GF-D8 (cell line): ENCODE measurements at regions not wholly inside any gene's neighbourhood (a gene's known extent, or its start where the extent isn't known, plus 50 kb on each side); places are given as distances from the start of the nearest gene placed in this dataset.

Experiments used
- DNase-seq: peaks from one replicate; lab custom pipeline; 2025; lab: John Stamatoyannopoulos, UW

GRCh38 chr13:105787632-105788031, 747.8 kb downstream of the EFNB2 start:
- no peak for DNase-seq

- no peak for DNase-seq
These were observed 750.0 kb downstream of the EFNB2 start for GRCh38 chr13:105785436-105785835.

GRCh38 chr13:105783261-105783660, 752.2 kb downstream of the EFNB2 start:
- no peak for DNase-seq

- DNase-seq: no peak
These were observed 757.3 kb downstream of the EFNB2 start for GRCh38 chr13:105778196-105778595.

GRCh38 chr13:105774739-105775460, 760.6 kb downstream of the EFNB2 start:
- DNase-seq: no peak

- DNase-seq: no peak
These were observed 761.5 kb downstream of the EFNB2 start for GRCh38 chr13:105773863-105774538.

GRCh38 chr13:105773241-105773640, 762.2 kb downstream of the EFNB2 start:
- no peak for DNase-seq

GRCh38 chr13:105764486-105764885, 771.0 kb downstream of the EFNB2 start:
- DNase-seq: no peak

- no peak for DNase-seq
These were observed 771.6 kb downstream of the EFNB2 start for GRCh38 chr13:105763851-105764250.

- no peak for DNase-seq
These were observed 773.4 kb downstream of the EFNB2 start for GRCh38 chr13:105762096-105762495.

- no peak for DNase-seq
These were observed 776.3 kb downstream of the EFNB2 start for GRCh38 chr13:105758918-105759860.

GRCh38 chr13:105740739-105741138, 794.7 kb downstream of the EFNB2 start:
- no peak for DNase-seq

GRCh38 chr13:105737688-105738087, 797.8 kb downstream of the EFNB2 start:
- no peak for DNase-seq

- DNase-seq: no peak
These were observed 800.2 kb downstream of the EFNB2 start for GRCh38 chr13:105735281-105735680.

GRCh38 chr13:105732806-105733529, 802.5 kb downstream of the EFNB2 start:
- no peak for DNase-seq

- DNase-seq: no peak
These were observed 809.6 kb downstream of the EFNB2 start for GRCh38 chr13:105725887-105726286.

GRCh38 chr13:105721016-105721415, 814.4 kb downstream of the EFNB2 start:
- DNase-seq: no peak

- no peak for DNase-seq
These were observed 815.6 kb downstream of the EFNB2 start for GRCh38 chr13:105719859-105720258.

GRCh38 chr13:105709181-105709580, 826.3 kb downstream of the EFNB2 start:
- no peak for DNase-seq

- no peak for DNase-seq
These were observed 831.6 kb downstream of the EFNB2 start for GRCh38 chr13:105703843-105704242.

- no peak for DNase-seq
These were observed 833.0 kb downstream of the EFNB2 start for GRCh38 chr13:105702441-105702840.

- DNase-seq: no peak
These were observed 842.7 kb downstream of the EFNB2 start for GRCh38 chr13:105692769-105693168.
